ENCODE measurements at regions not wholly inside any gene's neighbourhood (a gene's known extent, or its start where the extent isn't known, plus 50 kb on each side); places are given as distances from the start of the nearest gene placed in this dataset.

DNA sequence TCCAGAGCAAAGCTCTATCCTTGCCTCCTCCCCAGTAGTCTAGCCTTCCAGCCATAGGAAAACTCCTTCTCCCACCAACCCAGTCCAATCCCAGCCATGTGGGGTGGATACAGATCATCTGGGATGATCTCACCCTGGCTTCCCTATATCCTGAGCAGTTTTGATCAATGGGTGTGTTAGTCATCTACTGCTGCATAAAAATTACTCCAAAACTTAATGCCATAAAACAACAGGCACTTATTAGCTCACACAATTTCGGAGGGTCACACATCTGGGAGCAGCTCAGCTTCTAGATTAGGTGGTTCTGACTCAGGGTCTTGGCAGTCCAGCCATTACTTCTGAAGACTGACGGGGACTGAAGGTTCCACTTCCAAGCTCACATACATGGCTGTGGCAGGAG is 190.4 kb downstream of the SPP2 start:
- peaks cover 0 to 6% (median 3%) of the 10 kb centered on the region in 5 donors for H3K9me3 ChIP-seq (ENCODE audit: control insufficient read depth in 5 of 5, low read length in 5 of 5)

DNA sequence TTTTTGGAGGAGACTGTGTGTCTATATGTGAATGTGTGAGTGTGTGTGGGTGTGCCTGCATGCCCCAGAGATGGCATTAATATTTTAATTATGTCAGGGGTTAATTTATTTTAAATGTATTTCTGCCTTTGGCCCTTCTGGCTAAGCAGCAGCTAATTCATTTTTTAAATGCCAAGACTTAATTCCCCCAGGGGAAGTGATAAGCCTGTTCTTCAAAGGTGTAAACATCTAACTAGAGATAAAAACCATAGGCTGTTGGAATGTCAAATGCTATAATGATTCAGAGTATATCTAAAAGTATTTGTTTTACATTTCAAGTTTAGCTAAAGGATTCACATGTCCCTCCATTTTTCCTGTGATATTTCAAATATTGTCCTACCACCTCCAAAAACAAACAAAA is 184.7 kb downstream of the SPP2 start:
- Histone ChIP-seq H3K36me3 (ENCODE audit: control insufficient read depth in 5 of 5, insufficient read depth in 5 of 5, low read length in 5 of 5) (no peaks in the 10 kb centered on the region), H3K4me3 (ENCODE audit: low read depth in 1 of 5, low read length in 5 of 5) (no peak overlapping the region), H3K9ac (ENCODE audit: low read length in 5 of 5) (no peak overlapping the region), H3K27me3 (ENCODE audit: control insufficient read depth in 5 of 5, insufficient read depth in 4 of 5, low read length in 5 of 5) (no peaks in the 10 kb centered on the region), H3K27ac (ENCODE audit: low read depth, low read length) (no peak overlapping the region), H3K4me1 (ENCODE audit: control insufficient read depth in 5 of 5, insufficient read depth in 5 of 5, low read length in 5 of 5) (no peaks in the 10 kb centered on the region), H3K9me3 (ENCODE audit: control insufficient read depth in 5 of 5, low read length in 5 of 5) (peaks cover 0 to 6% (median 3%) of the 10 kb centered on the region in 5 donors)

More for the DNA sequence above, 190.4 kb downstream of the SPP2 start:
- Histone ChIP-seq H3K4me1 (ENCODE audit: control insufficient read depth in 5 of 5, insufficient read depth in 5 of 5, low read length in 5 of 5) (no peaks in the 10 kb centered on the region), H3K4me3 (ENCODE audit: low read depth in 1 of 5, low read length in 5 of 5) (no peak overlapping the region), H3K27ac (ENCODE audit: low read depth, low read length) (no peak overlapping the region), H3K27me3 (ENCODE audit: control insufficient read depth in 5 of 5, insufficient read depth in 4 of 5, low read length in 5 of 5) (no peaks in the 10 kb centered on the region), H3K36me3 (ENCODE audit: control insufficient read depth in 5 of 5, insufficient read depth in 5 of 5, low read length in 5 of 5) (no peaks in the 10 kb centered on the region), H3K9ac (ENCODE audit: low read length in 5 of 5) (no peak overlapping the region)

DNA sequence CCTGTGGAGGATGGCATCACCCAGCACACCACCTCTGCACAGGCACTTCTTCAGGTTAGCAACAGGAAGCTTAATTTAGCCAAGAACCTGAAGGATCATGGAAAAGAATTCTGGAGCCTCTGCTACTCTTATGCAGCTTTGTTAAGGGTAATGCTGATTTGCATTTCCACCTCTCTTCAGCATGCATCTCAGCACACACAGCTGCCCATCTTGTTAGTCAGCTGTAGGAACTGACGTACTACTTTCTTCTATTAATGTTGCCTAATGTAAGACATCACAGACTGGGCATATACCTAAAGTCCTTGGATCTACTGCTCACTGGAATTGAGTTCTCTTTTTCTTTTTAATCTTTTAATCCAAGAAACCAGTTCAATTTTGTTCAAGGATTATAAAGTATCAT is 181.0 kb downstream of the SPP2 start:
- Histone ChIP-seq H3K4me3 (ENCODE audit: low read depth in 1 of 5, low read length in 5 of 5) (no peak overlapping the region), H3K27me3 (ENCODE audit: control insufficient read depth in 5 of 5, insufficient read depth in 4 of 5, low read length in 5 of 5) (no peaks in the 10 kb centered on the region), H3K27ac (ENCODE audit: low read depth, low read length) (no peak overlapping the region), H3K9me3 (ENCODE audit: control insufficient read depth in 5 of 5, low read length in 5 of 5) (peaks cover 0 to 5% (median 3%) of the 10 kb centered on the region in 5 donors), H3K9ac (ENCODE audit: low read length in 5 of 5) (no peak overlapping the region), H3K4me1 (ENCODE audit: control insufficient read depth in 5 of 5, insufficient read depth in 5 of 5, low read length in 5 of 5) (no peaks in the 10 kb centered on the region), H3K36me3 (ENCODE audit: control insufficient read depth in 5 of 5, insufficient read depth in 5 of 5, low read length in 5 of 5) (no peaks in the 10 kb centered on the region)

DNA sequence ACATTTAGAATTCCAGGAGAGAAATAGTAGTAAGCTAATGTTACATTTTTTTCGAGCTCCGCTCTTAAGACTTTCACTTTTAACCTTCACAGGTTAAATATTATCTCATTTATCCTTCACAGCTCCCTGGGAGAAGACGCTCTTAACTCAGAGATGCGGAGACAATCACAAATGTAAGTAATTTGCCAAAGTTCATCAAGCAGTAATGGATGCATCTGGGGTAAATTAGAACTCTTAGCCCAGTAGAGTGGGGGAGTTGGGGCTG is 168.5 kb downstream of the SPP2 start:
- Histone ChIP-seq H3K4me3 (ENCODE audit: low read depth in 1 of 5, low read length in 5 of 5) (no peak overlapping the region), H3K9me3 (ENCODE audit: control insufficient read depth in 5 of 5, low read length in 5 of 5) (no peaks in the 10 kb centered on the region), H3K9ac (ENCODE audit: low read length in 5 of 5) (no peak overlapping the region), H3K36me3 (ENCODE audit: control insufficient read depth in 5 of 5, insufficient read depth in 5 of 5, low read length in 5 of 5) (no peaks in the 10 kb centered on the region), H3K27me3 (ENCODE audit: control insufficient read depth in 5 of 5, insufficient read depth in 4 of 5, low read length in 5 of 5) (peaks cover 0 to 3% (median 0%) of the 10 kb centered on the region in 5 donors), H3K4me1 (ENCODE audit: control insufficient read depth in 5 of 5, insufficient read depth in 5 of 5, low read length in 5 of 5) (peaks cover 0 to 10% (median 8%) of the 10 kb centered on the region in 5 donors), H3K27ac (ENCODE audit: low read depth, low read length) (no peak overlapping the region)

DNA sequence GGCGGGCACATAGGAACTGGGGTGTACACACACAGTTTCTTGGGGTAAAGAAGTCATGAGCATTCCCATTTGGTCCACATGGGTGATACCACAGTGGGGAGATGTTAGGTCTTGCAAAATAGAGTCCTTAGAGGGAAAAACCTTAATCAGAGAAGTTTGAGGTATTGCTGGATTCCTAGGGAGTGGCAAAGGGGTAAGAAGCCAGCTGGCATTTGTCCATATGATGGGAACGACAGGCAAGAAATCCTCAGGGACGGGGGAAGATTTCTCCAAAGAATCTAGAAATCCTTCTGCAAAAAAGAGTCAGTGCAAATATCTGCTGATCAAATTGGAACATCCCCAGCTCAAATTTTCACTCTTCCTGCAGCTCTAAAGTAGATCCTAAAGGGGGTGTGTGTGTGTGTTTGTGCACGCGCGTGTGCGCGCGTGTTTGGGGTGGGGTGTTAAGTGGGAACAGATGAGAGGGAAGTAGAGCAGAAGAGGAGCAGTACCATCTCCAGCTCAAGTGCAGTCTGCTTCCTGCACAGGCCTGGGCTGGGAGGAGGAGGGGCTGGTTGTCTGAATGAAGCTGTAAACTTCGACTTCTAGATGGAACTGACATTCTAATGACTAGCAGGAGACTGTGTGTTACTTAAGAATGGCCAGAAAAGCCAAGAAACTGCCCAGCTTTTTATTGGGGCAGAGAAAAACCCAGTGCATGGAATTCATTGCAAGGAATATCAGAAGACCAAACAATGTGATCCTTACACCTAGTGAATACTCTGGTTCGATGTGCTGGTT is 168.0 kb downstream of the SPP2 start:
- no peak overlapping the region for H3K27ac ChIP-seq (ENCODE audit: low read depth, low read length)
- no peak overlapping the region for H3K9ac ChIP-seq (ENCODE audit: low read length in 5 of 5)
- H3K27me3 ChIP-seq (ENCODE audit: control insufficient read depth in 5 of 5, insufficient read depth in 4 of 5, low read length in 5 of 5): peaks cover 0 to 3% (median 0%) of the 10 kb centered on the region in 5 donors
- no peaks in the 10 kb centered on the region for H3K9me3 ChIP-seq (ENCODE audit: control insufficient read depth in 5 of 5, low read length in 5 of 5)
- H3K4me1 ChIP-seq (ENCODE audit: control insufficient read depth in 5 of 5, insufficient read depth in 5 of 5, low read length in 5 of 5): peaks cover 0 to 10% (median 8%) of the 10 kb centered on the region in 5 donors
- no peak overlapping the region for H3K4me3 ChIP-seq (ENCODE audit: low read depth in 1 of 5, low read length in 5 of 5)
- H3K36me3 ChIP-seq (ENCODE audit: control insufficient read depth in 5 of 5, insufficient read depth in 5 of 5, low read length in 5 of 5): no peaks in the 10 kb centered on the region

DNA sequence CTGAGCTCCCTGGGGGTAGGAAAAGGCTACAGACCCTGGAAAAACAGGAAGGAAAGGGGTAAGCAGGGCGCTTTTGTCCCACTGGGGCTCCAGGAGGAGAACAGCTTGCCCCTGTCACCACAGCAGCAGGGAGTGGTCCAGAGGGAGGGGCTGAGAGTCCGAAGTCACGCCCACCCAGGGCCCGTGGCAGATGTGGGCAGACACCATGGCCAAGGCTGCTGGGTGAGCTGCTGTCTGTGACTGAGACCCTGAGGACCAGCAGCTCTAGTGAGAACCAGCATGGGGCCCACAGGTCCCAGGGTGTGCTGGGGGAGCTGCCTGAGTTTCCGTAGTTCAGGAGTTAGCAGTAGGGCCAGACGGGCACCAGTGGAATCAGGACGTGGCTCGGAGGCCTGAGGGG is 162.0 kb downstream of the SPP2 start:
- Histone ChIP-seq H3K27me3 (ENCODE audit: control insufficient read depth in 5 of 5, insufficient read depth in 4 of 5, low read length in 5 of 5) (peaks cover 0 to 3% (median 0%) of the 10 kb centered on the region in 5 donors), H3K4me3 (ENCODE audit: low read depth in 1 of 5, low read length in 5 of 5) (peak overlapping the region in 1 of 5 donors; percentile 6), H3K4me1 (ENCODE audit: control insufficient read depth in 5 of 5, insufficient read depth in 5 of 5, low read length in 5 of 5) (peaks cover 3 to 15% (median 14%) of the 10 kb centered on the region in 5 donors), H3K27ac (ENCODE audit: low read depth, low read length) (no peak overlapping the region), H3K36me3 (ENCODE audit: control insufficient read depth in 5 of 5, insufficient read depth in 5 of 5, low read length in 5 of 5) (no peaks in the 10 kb centered on the region), H3K9ac (ENCODE audit: low read length in 5 of 5) (peak overlapping the region in 1 of 5 donors; percentile 26), H3K9me3 (ENCODE audit: control insufficient read depth in 5 of 5, low read length in 5 of 5) (no peaks in the 10 kb centered on the region)

DNA sequence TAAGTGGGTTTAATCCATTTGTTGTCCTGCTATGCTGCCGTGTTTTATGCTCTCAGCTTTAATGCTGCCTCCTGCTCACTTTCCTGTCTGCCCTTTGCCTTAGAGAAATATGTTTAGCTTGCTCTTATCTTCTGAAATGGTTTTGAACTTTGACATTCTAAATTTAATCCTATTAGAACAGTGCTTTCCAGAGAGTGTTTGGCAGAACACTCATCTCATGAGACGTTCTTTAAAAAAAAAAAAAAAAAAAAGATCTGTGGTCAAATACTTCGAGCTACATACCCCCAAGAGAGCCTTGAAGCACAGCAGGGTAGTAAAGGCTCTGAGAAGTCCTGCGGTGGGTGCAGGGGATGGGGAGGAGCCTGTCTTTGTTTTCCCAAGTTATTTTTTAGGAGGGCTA is 161.3 kb downstream of the SPP2 start:
- Histone ChIP-seq H3K4me3 (ENCODE audit: low read depth in 1 of 5, low read length in 5 of 5) (no peak overlapping the region), H3K4me1 (ENCODE audit: control insufficient read depth in 5 of 5, insufficient read depth in 5 of 5, low read length in 5 of 5) (peaks cover 3 to 15% (median 14%) of the 10 kb centered on the region in 5 donors), H3K27me3 (ENCODE audit: control insufficient read depth in 5 of 5, insufficient read depth in 4 of 5, low read length in 5 of 5) (peaks cover 0 to 3% (median 0%) of the 10 kb centered on the region in 5 donors), H3K27ac (ENCODE audit: low read depth, low read length) (no peak overlapping the region), H3K9ac (ENCODE audit: low read length in 5 of 5) (peak overlapping the region in 1 of 5 donors; percentile 51), H3K36me3 (ENCODE audit: control insufficient read depth in 5 of 5, insufficient read depth in 5 of 5, low read length in 5 of 5) (no peaks in the 10 kb centered on the region), H3K9me3 (ENCODE audit: control insufficient read depth in 5 of 5, low read length in 5 of 5) (peaks cover 0 to 4% (median under 1%) of the 10 kb centered on the region in 5 donors)

DNA sequence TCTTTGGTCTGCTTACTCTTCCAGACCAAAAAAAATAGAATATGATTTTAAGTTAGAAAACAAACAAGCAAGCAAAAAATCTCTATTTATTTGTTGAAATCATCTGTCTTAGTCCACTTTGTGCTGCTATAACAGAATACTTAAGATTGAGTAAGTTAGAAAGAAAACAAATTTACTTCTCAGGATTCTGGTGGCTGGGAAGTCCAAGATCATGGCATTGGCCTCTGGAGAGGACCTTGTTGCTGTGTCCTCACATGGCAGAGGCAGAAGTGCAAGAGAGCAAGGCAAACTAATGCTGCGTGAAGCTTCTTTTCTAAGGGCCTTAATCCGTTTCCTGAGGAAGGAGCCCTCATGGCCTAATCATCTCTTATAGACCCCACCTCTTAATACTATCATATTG is 156.2 kb downstream of the SPP2 start:
- Histone ChIP-seq H3K36me3 (ENCODE audit: control insufficient read depth in 5 of 5, insufficient read depth in 5 of 5, low read length in 5 of 5) (no peaks in the 10 kb centered on the region), H3K9ac (ENCODE audit: low read length in 5 of 5) (no peak overlapping the region), H3K27me3 (ENCODE audit: control insufficient read depth in 5 of 5, insufficient read depth in 4 of 5, low read length in 5 of 5) (no peaks in the 10 kb centered on the region), H3K4me1 (ENCODE audit: control insufficient read depth in 5 of 5, insufficient read depth in 5 of 5, low read length in 5 of 5) (peaks cover 0 to 12% (median 7%) of the 10 kb centered on the region in 5 donors), H3K27ac (ENCODE audit: low read depth, low read length) (no peak overlapping the region), H3K9me3 (ENCODE audit: control insufficient read depth in 5 of 5, low read length in 5 of 5) (peaks cover 0 to 8% (median 5%) of the 10 kb centered on the region in 5 donors), H3K4me3 (ENCODE audit: low read depth in 1 of 5, low read length in 5 of 5) (no peak overlapping the region)

DNA sequence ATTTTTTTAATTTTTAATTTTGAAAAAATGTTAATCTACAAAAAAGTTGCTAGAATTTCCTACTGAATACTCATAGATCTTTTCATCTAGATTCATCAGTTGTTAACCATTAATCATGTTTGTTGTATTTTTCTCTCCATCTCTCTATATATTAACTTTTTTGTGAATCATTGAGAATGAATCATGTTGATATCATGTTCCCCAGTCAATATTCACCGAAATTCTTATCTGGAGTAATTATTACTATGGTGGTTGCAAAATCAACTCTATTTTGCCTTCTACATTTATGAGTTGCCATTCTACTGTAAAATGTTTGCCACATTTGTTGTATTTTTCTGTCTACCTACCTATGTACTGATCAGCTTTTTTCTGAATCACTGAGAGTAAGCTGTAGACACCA is 154.0 kb downstream of the SPP2 start:
- Histone ChIP-seq H3K4me1 (ENCODE audit: control insufficient read depth in 5 of 5, insufficient read depth in 5 of 5, low read length in 5 of 5) (peaks cover 0 to 6% (median 4%) of the 10 kb centered on the region in 5 donors), H3K27me3 (ENCODE audit: control insufficient read depth in 5 of 5, insufficient read depth in 4 of 5, low read length in 5 of 5) (no peaks in the 10 kb centered on the region), H3K4me3 (ENCODE audit: low read depth in 1 of 5, low read length in 5 of 5) (no peak overlapping the region), H3K9me3 (ENCODE audit: control insufficient read depth in 5 of 5, low read length in 5 of 5) (peaks cover 0 to 8% (median 5%) of the 10 kb centered on the region in 5 donors), H3K9ac (ENCODE audit: low read length in 5 of 5) (no peak overlapping the region), H3K36me3 (ENCODE audit: control insufficient read depth in 5 of 5, insufficient read depth in 5 of 5, low read length in 5 of 5) (no peaks in the 10 kb centered on the region), H3K27ac (ENCODE audit: low read depth, low read length) (no peak overlapping the region)

DNA sequence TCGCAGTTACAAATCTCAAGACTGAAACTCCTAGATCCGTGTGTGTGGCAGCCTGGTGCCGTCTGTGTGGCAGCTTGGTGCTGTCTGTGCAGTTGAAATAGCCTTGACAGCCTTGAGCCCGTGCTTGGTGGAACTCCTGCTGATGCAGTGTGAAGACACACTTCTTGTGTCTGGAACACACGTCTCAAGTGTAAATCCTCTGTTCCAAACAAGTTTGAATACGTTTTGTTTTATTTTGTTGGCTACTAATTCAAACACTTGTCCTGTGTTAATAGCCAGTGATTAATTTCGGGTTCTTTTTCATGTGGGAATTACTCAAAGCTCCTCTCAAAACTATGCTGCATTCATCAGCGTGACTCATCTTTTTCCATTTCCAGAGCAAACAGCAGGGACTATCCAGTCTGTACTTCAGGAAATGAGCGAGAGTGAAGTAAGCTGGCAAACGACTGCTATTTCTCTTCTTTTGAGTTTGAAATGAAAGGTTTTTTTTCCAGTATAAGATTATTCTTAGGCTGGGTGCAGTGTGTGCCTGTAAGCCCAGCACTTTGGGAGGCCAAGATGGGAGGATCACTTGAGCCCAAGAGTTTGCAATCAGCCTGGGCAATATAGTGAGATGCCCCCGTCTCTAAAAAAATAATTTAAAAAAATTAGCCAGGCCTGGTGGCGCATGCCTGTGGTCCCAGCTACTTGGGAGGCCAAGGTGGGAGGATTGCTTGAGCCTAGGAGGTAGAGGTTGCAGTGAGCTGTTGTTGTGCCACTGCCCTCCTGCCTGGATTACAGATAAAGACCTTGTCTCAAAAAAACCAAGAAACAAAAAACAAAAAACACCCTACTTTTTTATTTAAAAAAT is 152.9 kb downstream of the SPP2 start:
- Histone ChIP-seq H3K9ac (ENCODE audit: low read length in 5 of 5) (no peak overlapping the region), H3K36me3 (ENCODE audit: control insufficient read depth in 5 of 5, insufficient read depth in 5 of 5, low read length in 5 of 5) (no peaks in the 10 kb centered on the region), H3K9me3 (ENCODE audit: control insufficient read depth in 5 of 5, low read length in 5 of 5) (peaks cover 0 to 8% (median 5%) of the 10 kb centered on the region in 5 donors), H3K27me3 (ENCODE audit: control insufficient read depth in 5 of 5, insufficient read depth in 4 of 5, low read length in 5 of 5) (peaks cover 0 to 3% (median 0%) of the 10 kb centered on the region in 5 donors), H3K27ac (ENCODE audit: low read depth, low read length) (no peak overlapping the region), H3K4me3 (ENCODE audit: low read depth in 1 of 5, low read length in 5 of 5) (no peak overlapping the region), H3K4me1 (ENCODE audit: control insufficient read depth in 5 of 5, insufficient read depth in 5 of 5, low read length in 5 of 5) (peaks cover 0 to 6% (median 4%) of the 10 kb centered on the region in 5 donors)

Data from subcutaneous abdominal adipose tissue (tissue), 5 donors.